OCI-LY3 (cell line): ENCODE measurements at regions not wholly inside any gene's neighbourhood (a gene's known extent, or its start where the extent isn't known, plus 50 kb on each side); places are given as distances from the start of the nearest gene placed in this dataset.

Experiments
- EZH2phosphoT487 ChIP-seq: fragments of 200-600 bp; shearing (Covaris generic); IDR thresholded peaks from 2 replicates; pipeline ENCODE4 v1.6.1; 2018; ENCODE audit warnings: antibody characterized with exemption, mixed run types, low read depth
- TF ChIP-seq, protein P1 (sequence below): fragments of 200-600, 300-600 bp; sonication (generic); IDR thresholded peaks from 2 replicates; pipeline ENCODE4 v1.5.1; 2014; ENCODE audit warnings: antibody characterized with exemption, low read length, low read depth

- TF ChIP-seq, protein P1, sequence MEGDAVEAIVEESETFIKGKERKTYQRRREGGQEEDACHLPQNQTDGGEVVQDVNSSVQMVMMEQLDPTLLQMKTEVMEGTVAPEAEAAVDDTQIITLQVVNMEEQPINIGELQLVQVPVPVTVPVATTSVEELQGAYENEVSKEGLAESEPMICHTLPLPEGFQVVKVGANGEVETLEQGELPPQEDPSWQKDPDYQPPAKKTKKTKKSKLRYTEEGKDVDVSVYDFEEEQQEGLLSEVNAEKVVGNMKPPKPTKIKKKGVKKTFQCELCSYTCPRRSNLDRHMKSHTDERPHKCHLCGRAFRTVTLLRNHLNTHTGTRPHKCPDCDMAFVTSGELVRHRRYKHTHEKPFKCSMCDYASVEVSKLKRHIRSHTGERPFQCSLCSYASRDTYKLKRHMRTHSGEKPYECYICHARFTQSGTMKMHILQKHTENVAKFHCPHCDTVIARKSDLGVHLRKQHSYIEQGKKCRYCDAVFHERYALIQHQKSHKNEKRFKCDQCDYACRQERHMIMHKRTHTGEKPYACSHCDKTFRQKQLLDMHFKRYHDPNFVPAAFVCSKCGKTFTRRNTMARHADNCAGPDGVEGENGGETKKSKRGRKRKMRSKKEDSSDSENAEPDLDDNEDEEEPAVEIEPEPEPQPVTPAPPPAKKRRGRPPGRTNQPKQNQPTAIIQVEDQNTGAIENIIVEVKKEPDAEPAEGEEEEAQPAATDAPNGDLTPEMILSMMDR: no peak
- no peak for TF ChIP-seq EZH2phosphoT487
These were observed 101.1 kb downstream of the DCAF12L2 start for GRCh38 chrX:126064901-126065541.
